ENCODE measurements at regions not wholly inside any gene's neighbourhood (a gene's known extent, or its start where the extent isn't known, plus 50 kb on each side); places are given as distances from the start of the nearest gene placed in this dataset.

GRCh38 chr1:34682452-34683223, 72.2 kb upstream of the GJB5 start:
- TF ChIP-seq CTCF (IDR thresholded peaks at IDR 0.05): no peak
- no peak for TF ChIP-seq POLR2AphosphoS5 (IDR thresholded peaks at IDR 0.05)
- no peak for TF ChIP-seq POLR2A (IDR thresholded peaks at IDR 0.05)

Measured in prostate gland (tissue), 2 donors.